ENCODE measurements at regions not wholly inside any gene's neighbourhood (a gene's known extent, or its start where the extent isn't known, plus 50 kb on each side); places are given as distances from the start of the nearest gene placed in this dataset.

- TF ChIP-seq CTCF (IDR thresholded peaks at IDR 0.05) (no peak), POLR2A (IDR thresholded peaks at IDR 0.05) (no peak)
Observed at GRCh38 chr4:10875144-10875799, 190.7 kb upstream of the CLNK start.
